Fibroblast of mammary gland (primary cell): ENCODE measurements at regions not wholly inside any gene's neighbourhood (a gene's known extent, or its start where the extent isn't known, plus 50 kb on each side); places are given as distances from the start of the nearest gene placed in this dataset.

Source experiments
- DNase-seq: peaks from one replicate; pipeline ENCODE4 v3.0.0-alpha.2; 2010; ENCODE audit warnings: low read depth
- H3K4me3 ChIP-seq: 2 replicates; pipeline ENCODE4 v1.5.1; 2011; ENCODE audit warnings: low read depth, mild to moderate bottlenecking, low read length, moderate library complexity; ENCODE audit not compliant: control insufficient read depth
- CTCF ChIP-seq: conservative IDR thresholded peaks from 2 replicates; pipeline ENCODE4 v1.5.1; 2011; ENCODE audit warnings: low read depth, low read length, inconsistent platforms; ENCODE audit not compliant: control insufficient read depth, insufficient read depth

DNA sequence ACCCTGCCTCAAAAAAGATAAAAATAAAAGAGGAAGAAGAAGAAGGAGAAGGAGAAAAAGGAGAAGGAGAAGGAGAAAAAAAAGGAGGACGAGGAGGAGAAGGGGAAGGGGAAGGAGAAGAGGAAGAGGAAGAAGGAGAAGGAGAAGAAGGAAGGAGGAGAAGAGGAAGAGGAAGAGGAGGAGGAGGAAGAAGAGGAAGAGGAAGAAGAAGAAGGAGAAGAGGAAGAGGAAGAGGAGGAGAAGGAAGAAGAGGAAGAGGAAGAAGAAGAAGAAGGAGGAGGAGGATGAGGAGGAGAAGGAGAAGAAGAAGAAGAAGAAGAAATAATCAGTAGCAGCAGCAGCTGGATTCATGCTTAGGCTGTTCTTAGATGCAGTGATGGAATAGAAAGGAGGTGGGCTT is 159.7 kb downstream of the TFCP2L1 start:
- H3K4me3 ChIP-seq = no peak overlapping the region
- DNase-seq = no peak
- no peak for TF ChIP-seq CTCF

GRCh38 chr2:121128741-121129659 is 156.0 kb downstream of the TFCP2L1 start:
- H3K4me3 ChIP-seq = no peak overlapping the region
- DNase-seq = peak; percentile 15
- TF ChIP-seq CTCF = peak; percentile 50

DNA sequence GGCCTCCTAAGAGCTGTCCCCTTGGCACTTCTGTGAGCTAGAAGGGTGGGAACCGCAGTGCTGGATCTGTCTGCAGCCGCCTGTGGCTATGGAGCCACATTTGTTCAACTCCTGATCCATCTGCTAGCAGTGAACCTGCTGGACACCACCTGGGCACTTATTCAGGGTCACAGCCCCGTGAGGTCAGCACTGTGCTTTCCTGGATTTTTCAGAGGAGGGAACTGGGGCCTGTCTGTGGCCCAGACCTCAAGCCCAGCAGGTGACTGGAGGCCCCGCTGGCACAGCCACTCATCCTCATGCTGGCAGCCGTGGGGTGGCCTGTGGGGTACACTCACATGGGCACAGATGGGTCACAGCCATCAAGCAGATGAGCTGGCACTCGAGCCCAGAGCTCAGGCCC is 155.3 kb downstream of the TFCP2L1 start:
- no peak for TF ChIP-seq CTCF
- no peak overlapping the region for H3K4me3 ChIP-seq
- no peak for DNase-seq

DNA sequence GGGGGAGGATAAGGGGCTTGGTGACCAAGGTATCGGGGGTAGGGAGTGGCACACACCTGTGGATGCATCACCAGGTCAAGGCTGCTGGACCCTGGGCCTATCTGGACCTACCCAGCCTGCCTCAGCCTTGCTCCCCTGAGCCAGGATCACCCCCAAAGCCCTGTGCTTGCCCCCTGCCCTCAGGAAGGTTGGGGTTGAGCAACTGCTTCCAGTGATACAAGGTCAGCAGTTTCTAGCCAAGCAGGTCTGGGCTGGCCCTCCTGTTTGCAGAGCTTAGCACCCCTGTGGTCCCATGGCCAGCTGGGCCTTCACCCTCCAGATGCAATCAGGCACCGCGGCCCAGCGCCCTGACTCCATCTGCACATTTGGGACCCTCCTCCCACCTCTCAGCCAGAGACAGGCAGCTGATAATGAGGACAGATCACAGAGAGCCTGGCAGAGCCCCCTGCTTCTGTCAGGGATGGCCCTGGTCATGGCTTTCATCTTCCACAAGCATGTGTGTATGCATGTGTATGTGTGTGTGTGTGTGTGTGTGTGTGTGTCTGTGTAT is 154.6 kb downstream of the TFCP2L1 start:
- no peak overlapping the region for H3K4me3 ChIP-seq
- no peak for DNase-seq
- no peak for TF ChIP-seq CTCF

- no peak overlapping the region for H3K4me3 ChIP-seq
- no peak for TF ChIP-seq CTCF
- DNase-seq = no peak
Measured at GRCh38 chr2:121131375-121131774, 153.6 kb downstream of the TFCP2L1 start.

DNA sequence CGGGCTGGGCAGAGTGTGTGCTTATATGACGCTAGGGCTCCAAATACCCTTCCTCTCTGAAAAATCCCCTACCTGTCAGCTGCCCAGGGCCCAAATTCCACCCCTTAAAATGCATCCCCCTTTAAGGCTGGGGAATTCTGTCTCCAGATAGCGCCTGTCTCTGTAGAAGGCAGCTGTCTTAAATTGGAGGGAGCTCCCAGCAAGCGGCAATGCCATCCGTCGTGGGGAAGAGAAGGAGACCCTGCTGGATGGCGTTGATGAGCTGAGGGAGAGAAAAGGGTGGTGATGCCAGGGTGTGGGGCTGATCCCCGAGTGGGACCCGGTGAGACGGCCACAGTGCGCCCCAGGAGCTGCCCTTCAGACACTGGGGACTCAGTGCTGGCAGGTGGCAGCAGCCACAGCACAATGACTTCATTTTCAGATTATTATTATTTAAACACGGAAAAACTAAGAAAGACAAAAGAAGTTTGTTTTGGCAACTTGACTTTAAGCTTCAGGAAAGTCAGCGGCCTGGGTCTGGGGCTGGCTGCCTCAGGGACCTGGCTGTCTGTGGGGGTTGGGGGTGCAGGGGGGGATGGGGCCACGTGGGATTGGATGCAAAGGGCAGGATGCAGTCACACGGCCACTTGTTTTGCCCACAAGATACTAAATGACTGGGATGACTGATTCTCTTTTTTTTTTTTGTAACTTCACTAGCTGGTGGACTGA is 152.8 kb downstream of the TFCP2L1 start:
- no peak for DNase-seq

More for the DNA sequence above, 152.8 kb downstream of the TFCP2L1 start:
- no peak for TF ChIP-seq CTCF
- H3K4me3 ChIP-seq = no peak overlapping the region
